GM23338 (cell line): ENCODE measurements at regions not wholly inside any gene's neighbourhood (a gene's known extent, or its start where the extent isn't known, plus 50 kb on each side); places are given as distances from the start of the nearest gene placed in this dataset.

Experiments used
- ATAC-seq: fragments of 200-7000 bp; cut with Tn5 transposase; 3 replicates; pipeline ENCODE4 v1.9.1; 2020
- DNase-seq: peaks from one replicate; pipeline ENCODE4 v3.0.0-alpha.2; 2015; ENCODE audit warnings: low spot score
- H2AFZ ChIP-seq: fragments of 200-600 bp; sonication (generic); 2 replicates; pipeline ENCODE4 v1.8.0; 2016; ENCODE audit warnings: antibody characterized with exemption, mild to moderate bottlenecking, moderate library complexity
- H3F3A ChIP-seq: fragments of 200-600 bp; sonication (generic); replicated peaks from 2 replicates; pipeline ENCODE4 v1.8.0; 2017; ENCODE audit warnings: antibody characterized with exemption, mixed run types, low read depth
- H3K27ac ChIP-seq: fragments of 200-600 bp; sonication (generic); 2 replicates; pipeline ENCODE4 v1.6.1; 2016; ENCODE audit warnings: low read depth
- H3K27me3 ChIP-seq: fragments of 200-600 bp; sonication (generic); 2 replicates; pipeline ENCODE4 v1.8.0; 2016; ENCODE audit warnings: mild to moderate bottlenecking, mixed run types, moderate library complexity; ENCODE audit not compliant: insufficient read depth
- H3K36me3 ChIP-seq: fragments of 200-600 bp; sonication (generic); 2 replicates; pipeline ENCODE4 v1.8.0; 2016; ENCODE audit warnings: mild to moderate bottlenecking; ENCODE audit not compliant: insufficient read depth
- H3K4me1 ChIP-seq: fragments of 200-600 bp; sonication (generic); 2 replicates; pipeline ENCODE4 v1.8.0; 2016; ENCODE audit warnings: mild to moderate bottlenecking, moderate library complexity; ENCODE audit not compliant: insufficient read depth
- H3K4me2 ChIP-seq: fragments of 200-600 bp; sonication (generic); 2 replicates; pipeline ENCODE4 v1.7.1; 2017; ENCODE audit warnings: mixed run types
- H3K4me3 ChIP-seq: fragments of 200-600 bp; sonication (generic); 2 replicates; pipeline ENCODE4 v1.6.1; 2016; ENCODE audit warnings: mixed run types
- H3K79me2 ChIP-seq: fragments of 200-600 bp; sonication (generic); replicated peaks from 2 replicates; pipeline ENCODE4 v1.8.0; 2017; ENCODE audit warnings: mild to moderate bottlenecking; ENCODE audit not compliant: insufficient read depth
- H3K9me2 ChIP-seq: fragments of 200-600 bp; sonication (generic); 2 replicates; pipeline ENCODE4 v1.8.0; 2017; ENCODE audit not compliant: insufficient read depth
- H4K20me1 ChIP-seq: fragments of 200-600 bp; sonication (generic); replicated peaks from 2 replicates; pipeline ENCODE4 v1.8.0; 2017; ENCODE audit warnings: mild to moderate bottlenecking; ENCODE audit not compliant: insufficient read depth
- H3K27ac Mint-ChIP-seq: 2 replicates; pipeline ENCODE4 v1.8.0; 2020; ENCODE audit warnings: inconsistent platforms, mild to moderate bottlenecking, moderate library complexity, mixed read lengths
- H3K27me3 Mint-ChIP-seq: 3 replicates; pipeline ENCODE4 v1.8.0; 2022; ENCODE audit warnings: low read depth, mild to moderate bottlenecking, moderate library complexity, mixed read lengths, inconsistent platforms; ENCODE audit not compliant: insufficient read depth, poor library complexity
- H3K36me3 Mint-ChIP-seq: 3 replicates; pipeline ENCODE4 v1.8.0; 2021; ENCODE audit warnings: low read depth, mild to moderate bottlenecking, inconsistent platforms, moderate library complexity, mixed read lengths
- H3K4me1 Mint-ChIP-seq: 3 replicates; pipeline ENCODE4 v1.8.0; 2020; ENCODE audit warnings: mild to moderate bottlenecking, inconsistent platforms, mixed read lengths
- H3K4me3 Mint-ChIP-seq: 3 replicates; pipeline ENCODE4 v1.8.0; 2021; ENCODE audit warnings: moderate library complexity, mild to moderate bottlenecking, inconsistent platforms, mixed read lengths
- H3K9me3 Mint-ChIP-seq: 3 replicates; pipeline ENCODE4 v1.8.0; 2020; ENCODE audit warnings: moderate library complexity, mild to moderate bottlenecking, inconsistent platforms, mixed read lengths
- CREB1 ChIP-seq: fragments of 250-450 bp; sonication (Bioruptor Pico); IDR thresholded peaks from 2 replicates; pipeline ENCODE4 v1.5.0; 2020; ENCODE audit warnings: low read depth, mild to moderate bottlenecking, moderate library complexity
- CTCF ChIP-seq, 2 experiments: fragments of 200-600 bp in 1 of 2; sonication (generic) in 1 of 2; conservative IDR thresholded peaks; 2 replicates each; pipeline versions ENCODE4 v1.5.1 to v1.6.1; 2016 to 2017; ENCODE audit warnings: antibody characterized with exemption in 2 of 2, low read depth in 2 of 2, mild to moderate bottlenecking in 2 of 2, moderate library complexity in 1 of 2
- ETS1 ChIP-seq: IDR thresholded peaks from 2 replicates; pipeline ENCODE4 v1.6.1; 2016; ENCODE audit warnings: antibody characterized with exemption
- EZH2 ChIP-seq: fragments of 200-600 bp; sonication (generic); IDR thresholded peaks from one replicate; pipeline ENCODE4 v1.8.0; 2017; ENCODE audit warnings: antibody characterized with exemption, mild to moderate bottlenecking, low read depth; ENCODE audit not compliant: unreplicated experiment
- EZH2phosphoT487 ChIP-seq: fragments of 200-600 bp; sonication (generic); IDR thresholded peaks from one replicate; pipeline ENCODE4 v1.8.1; 2018; ENCODE audit warnings: antibody characterized with exemption; ENCODE audit not compliant: unreplicated experiment
- JUNB ChIP-seq: IDR thresholded peaks from one replicate; pipeline ENCODE4 v1.6.1; 2016; ENCODE audit warnings: antibody characterized with exemption; ENCODE audit not compliant: unreplicated experiment
- NANOG ChIP-seq: IDR thresholded peaks from 2 replicates; pipeline ENCODE4 v1.6.1; 2016; ENCODE audit warnings: antibody characterized with exemption, borderline replicate concordance
- STAT1 ChIP-seq: IDR thresholded peaks from one replicate; pipeline ENCODE4 v1.6.1; 2016; ENCODE audit warnings: antibody characterized with exemption; ENCODE audit not compliant: unreplicated experiment
- ZNF114 ChIP-seq: fragments of 250-450 bp; sonication (Bioruptor Pico); IDR thresholded peaks from 2 replicates; pipeline ENCODE4 v1.5.0; 2020; ENCODE audit warnings: mild to moderate bottlenecking, moderate library complexity
- ZNF331 ChIP-seq: fragments of 250-450 bp; sonication (Bioruptor Pico); IDR thresholded peaks from 2 replicates; pipeline ENCODE4 v1.5.0; 2020; ENCODE audit warnings: low read depth, mild to moderate bottlenecking, moderate library complexity
- ZNF462 ChIP-seq: fragments of 250-450 bp; sonication (Bioruptor Pico); IDR thresholded peaks from 2 replicates; pipeline ENCODE4 v1.5.0; 2020; ENCODE audit warnings: mild to moderate bottlenecking, moderate library complexity

GRCh38 chr7:3109311-3109915 is 65.7 kb upstream of the CARD11 start (continued):
- TF ChIP-seq CTCF (conservative IDR thresholded peaks at IDR 0.05; ENCODE audit: low read depth in 2 of 2) (no peak), JUNB (no peak), NANOG (no peak)

GRCh38 chr7:3112479-3113134 is 68.9 kb upstream of the CARD11 start:
- Histone ChIP-seq H3K4me2 (no peak overlapping the region), H4K20me1 (no peaks in the 10 kb centered on the region), H3K36me3 (no peaks in the 10 kb centered on the region), H3K79me2 (no peaks in the 10 kb centered on the region), H3K4me1 (no peaks in the 10 kb centered on the region), H3K27me3 (no peaks in the 10 kb centered on the region), H3K4me3 (no peak overlapping the region), H3K27ac (no peak overlapping the region), H3F3A (no peaks in the 10 kb centered on the region), H3K9me2 (peaks cover 7% of the 10 kb centered on the region; the same call in 1 of the 2 replicates), H2AFZ (no peak overlapping the region)
- Mint-ChIP-seq H3K27me3 (peaks cover 8% of the 10 kb centered on the region), H3K4me1 (peaks cover 5% of the 10 kb centered on the region; the same call in 2 of the 3 replicates), H3K36me3 (no peaks in the 10 kb centered on the region), H3K4me3 (no peak overlapping the region), H3K9me3 (peaks cover 10% of the 10 kb centered on the region), H3K27ac (no peak overlapping the region)
- ATAC-seq, result peak; percentile 67
- DNase-seq, result no peak
- TF ChIP-seq CREB1 (no peak), JUNB (no peak), EZH2phosphoT487 (no peak), ZNF462 (CRISPR knock-in tag) (no peak), ZNF331 (CRISPR knock-in tag) (no peak), NANOG (no peak), ETS1 (no peak), STAT1 (no peak), EZH2 (no peak), ZNF114 (CRISPR knock-in tag) (no peak)
